ENCODE measurements at regions not wholly inside any gene's neighbourhood (a gene's known extent, or its start where the extent isn't known, plus 50 kb on each side); places are given as distances from the start of the nearest gene placed in this dataset.

DNA sequence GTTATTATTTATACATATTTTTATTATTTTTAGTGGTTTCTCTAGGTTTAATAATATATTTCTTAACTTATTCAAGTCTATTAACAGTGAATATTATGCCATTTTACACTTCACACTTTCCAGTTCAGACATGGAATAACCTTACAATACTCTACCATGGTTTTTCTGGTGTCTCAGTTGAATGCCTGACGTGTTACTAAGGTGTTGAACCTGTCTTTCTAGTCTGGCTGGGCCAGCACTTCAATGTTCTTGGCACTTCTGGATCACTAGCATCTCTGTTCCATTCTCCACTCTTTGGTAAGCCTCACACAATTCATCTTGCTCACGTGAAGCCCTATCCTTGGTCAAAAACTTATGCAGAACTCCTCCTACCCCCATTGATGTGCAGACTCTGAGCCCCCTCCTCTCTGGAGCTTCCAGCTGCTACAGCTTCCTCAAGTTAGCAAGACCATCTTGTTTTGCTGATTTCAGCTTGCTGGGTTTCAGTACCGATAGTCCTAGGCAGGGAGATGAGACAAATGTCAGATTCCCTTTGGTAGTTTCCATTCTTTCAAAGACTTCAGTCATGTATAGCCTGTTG lies 243.1 kb downstream of the FBXO4 start:
- TF ChIP-seq EZH2phosphoT487 (IDR thresholded peaks at IDR 0.05) (no peak), EZH2 (IDR thresholded peaks at IDR 0.05) (no peak)
